Suppressor macrophage (primary cell): ENCODE measurements at regions not wholly inside any gene's neighbourhood (a gene's known extent, or its start where the extent isn't known, plus 50 kb on each side); places are given as distances from the start of the nearest gene placed in this dataset.
A peak's percentile ranks its signal among the peaks of the same experiment; 100 is the strongest.

Experiments
- DNase-seq, 4 experiments: peaks; one replicate each; pipeline ENCODE4 v3.0.0-alpha.2; 2020 to 2022

DNA sequence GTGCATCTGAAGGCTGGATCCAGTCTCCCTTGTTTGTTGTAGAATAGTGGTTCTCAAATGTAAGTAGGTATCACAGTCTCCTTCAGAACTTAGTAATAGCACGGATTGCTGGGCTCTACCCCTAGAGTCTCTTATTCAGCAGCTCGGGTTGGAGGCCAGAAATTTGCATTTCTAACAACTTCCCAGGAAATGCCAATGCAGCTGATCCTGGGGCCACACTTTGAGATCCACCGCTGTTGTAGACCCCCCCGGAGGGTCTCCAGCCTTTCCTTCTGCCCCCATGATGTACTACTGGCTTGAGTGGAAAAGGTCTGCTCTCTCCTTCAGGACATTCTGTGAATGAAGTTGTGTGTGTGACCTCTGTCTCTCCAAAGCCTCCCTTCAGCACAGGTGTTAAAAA, 153.8 kb upstream of the CTNNB1 start:
- no peak for DNase-seq

DNA sequence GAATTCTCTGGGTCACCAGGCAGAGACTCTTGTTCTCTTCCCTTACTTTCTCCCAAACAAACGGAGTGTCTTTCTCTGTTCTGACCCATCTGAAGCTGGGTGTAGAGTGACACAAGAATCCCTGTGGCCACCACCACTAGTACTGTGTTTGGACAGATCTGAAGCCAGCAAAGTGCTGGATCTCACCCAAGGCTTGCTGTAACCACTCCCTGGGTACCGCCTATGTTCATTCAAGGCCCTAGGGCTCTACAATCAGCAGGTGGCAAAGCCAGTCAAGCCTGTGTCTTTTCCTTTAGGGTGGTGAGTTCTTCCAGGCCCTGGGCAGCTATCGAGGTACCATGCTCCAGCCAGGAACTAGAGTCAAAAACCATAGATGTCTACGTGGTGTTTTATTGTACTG, 149.2 kb upstream of the CTNNB1 start:
- DNase-seq = no peak

DNA sequence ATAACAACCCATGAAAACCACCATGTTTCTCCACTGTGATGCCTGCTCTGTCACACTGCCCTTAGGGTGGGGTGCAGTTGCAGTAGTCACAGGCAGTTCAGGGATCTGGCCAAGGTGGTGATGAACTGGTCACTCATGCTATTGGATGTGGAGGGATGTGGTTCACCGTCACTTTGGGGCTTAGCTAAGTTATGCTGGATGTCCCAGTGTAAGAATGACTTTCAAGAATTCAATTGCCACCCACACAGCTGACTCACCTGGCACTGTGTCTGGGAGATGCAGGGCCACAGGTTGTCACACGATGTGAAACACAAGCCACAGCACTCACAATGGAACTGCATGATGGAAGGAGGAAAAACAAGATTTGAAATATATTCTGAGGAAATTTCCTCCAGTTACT, 146.1 kb upstream of the CTNNB1 start:
- DNase-seq = no peak

DNA sequence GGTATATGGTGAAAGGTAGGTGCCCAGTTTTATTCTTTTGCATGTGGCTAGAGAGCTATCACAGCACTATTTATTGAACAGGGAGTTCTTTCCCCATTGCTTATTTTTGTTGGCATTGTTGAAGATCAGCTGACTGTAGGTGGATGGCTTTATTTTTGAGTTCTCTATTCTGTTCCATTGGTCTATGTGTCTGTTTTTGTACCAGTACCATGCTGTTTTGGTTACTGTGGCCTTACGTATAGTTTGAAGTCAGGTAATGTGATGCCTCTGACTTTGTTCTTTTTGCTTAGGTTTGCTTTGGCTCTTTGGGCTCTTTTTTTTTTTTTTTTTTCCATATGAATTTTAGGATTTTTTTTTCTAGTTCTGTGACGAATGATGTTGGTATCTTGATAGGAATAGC, 139.2 kb upstream of the CTNNB1 start:
- no peak for DNase-seq

DNA sequence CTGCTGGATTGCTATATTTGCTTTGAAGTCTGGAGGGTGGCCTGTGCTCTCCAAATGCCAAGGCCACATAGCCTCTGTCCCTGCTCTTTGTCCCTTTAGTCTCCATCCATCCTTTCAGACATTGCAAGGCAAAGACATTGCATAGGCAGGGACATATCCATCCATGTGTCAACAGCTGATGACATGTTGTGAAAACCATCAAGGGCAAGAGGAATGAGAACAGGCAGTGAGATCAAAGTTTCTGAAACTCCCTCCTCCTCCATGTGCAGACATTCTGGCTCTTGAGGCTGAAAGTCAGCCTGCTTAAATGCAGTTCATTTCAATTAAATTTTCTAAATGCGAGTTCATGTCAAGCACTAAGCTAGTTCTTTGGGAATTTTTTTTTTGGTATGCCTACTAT, 135.2 kb upstream of the CTNNB1 start:
- no peak for DNase-seq

DNA sequence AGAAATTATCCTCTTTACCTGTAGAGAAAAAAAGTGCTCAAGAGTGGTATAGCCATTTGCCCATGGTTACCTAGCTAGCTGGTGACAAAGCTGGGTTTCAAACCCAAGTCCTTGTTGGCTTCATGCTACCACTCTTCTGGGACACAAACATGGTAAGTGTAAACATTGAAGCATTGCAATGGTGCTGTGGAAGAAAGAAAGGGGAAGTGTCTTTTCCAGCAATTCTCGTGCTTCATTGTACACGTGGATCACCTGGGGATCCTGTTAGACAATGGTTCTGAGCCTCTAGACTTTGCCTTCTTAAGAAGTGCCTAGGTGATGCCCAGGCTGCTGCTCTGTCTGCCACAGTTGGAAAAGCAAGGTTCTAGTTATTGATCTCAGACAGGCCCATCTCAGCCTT, 134.8 kb upstream of the CTNNB1 start:
- DNase-seq = no peak

DNA sequence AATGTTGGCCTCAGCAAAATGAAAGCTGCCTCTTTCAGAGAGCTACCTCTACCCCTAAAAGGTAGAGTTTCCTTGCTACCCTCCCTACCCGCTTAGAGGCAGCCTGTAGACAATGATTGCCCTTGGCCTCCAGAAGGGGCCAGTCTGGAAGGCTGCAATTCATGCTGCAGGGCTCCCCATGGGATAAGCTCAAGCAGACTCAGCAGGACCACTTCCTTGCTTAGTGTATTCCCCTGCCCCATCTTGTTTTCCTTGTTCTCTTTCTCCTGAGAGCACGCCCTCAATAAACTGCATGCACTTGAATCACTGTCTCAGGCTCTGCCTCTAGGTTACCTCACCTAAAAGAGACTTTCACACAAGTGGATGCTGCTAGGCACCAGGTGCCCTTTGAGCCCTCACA, 134.0 kb upstream of the CTNNB1 start:
- DNase-seq = no peak

DNA sequence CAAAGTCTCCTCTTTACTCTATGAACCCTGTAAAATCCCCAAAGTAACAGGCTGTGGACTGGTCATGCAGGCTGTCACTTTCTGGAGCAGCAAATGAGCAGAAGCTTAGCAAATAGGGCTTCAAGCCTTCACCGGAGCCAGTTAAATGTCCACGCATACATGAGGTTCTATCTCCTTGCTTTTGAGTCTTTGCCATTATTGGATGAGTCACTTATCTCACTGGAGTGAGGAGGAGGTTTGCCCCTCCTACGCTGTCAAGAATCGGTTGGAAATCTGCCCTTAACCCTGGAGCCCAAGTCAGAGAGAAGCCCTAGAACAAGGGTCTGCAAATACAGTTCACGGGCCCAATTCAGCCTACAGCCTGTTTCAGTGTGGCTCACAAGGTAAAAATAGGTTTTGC, 126.1 kb upstream of the CTNNB1 start:
- DNase-seq = no peak

DNA sequence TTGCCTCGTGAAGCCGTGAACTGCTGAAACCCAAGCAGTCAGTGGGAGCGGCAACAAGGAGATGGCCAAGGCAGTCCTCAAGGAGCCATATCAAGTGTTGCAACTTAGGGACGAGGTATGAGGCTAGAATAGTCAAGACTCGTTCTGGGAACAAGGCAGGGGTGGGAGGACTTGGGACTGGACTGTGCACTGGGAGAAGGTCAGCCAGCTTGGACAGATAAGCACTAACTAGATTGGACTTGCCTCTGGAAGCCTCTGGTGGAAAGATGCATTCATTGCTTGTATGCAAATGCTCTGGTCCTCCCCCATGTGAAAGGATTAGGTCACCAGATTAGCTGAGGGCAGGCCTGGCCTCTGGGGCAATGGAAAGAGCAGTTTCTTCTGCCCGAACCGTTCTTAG, 123.3 kb upstream of the CTNNB1 start:
- DNase-seq = peak in 3 of 4 experiments; percentile 6 to 25 (median 13)

DNA sequence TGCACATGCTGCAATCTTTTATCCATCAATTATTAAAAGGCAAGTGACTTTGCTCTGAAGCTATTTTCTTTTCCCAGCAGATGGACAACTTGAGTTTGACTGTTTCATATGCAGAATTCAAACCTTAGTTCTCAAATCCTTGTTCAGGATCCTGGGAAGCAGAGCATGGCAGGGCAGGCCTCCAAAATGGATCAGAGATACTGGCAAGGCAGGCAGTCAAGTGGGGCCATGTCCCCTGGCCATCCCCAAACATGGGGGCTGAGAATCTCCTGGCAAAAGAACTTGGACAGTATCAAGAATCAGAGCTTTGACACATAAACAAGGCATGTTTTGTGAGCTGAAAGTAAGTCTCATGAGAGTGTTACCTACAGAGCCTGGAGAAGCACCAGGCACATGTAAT, 122.9 kb upstream of the CTNNB1 start:
- no peak for DNase-seq

DNA sequence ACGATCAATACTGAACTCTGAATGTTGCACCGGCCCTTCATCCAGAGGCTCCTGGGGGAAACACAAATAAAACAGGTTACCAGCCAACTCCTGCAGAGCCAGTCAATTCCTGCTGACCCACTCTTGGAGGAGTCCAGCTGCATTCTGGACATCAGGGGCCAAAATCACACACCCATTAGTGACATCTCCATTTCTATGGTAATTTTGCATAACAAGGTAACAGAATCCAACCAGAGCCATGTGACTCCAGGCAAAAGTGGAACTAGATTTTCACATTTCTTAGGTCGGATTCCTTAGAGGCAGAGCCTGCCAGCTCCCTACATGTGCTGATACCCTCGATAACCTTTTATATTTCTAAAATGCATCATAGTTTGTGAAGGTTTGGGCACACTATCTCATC, 119.2 kb upstream of the CTNNB1 start:
- no peak for DNase-seq

DNA sequence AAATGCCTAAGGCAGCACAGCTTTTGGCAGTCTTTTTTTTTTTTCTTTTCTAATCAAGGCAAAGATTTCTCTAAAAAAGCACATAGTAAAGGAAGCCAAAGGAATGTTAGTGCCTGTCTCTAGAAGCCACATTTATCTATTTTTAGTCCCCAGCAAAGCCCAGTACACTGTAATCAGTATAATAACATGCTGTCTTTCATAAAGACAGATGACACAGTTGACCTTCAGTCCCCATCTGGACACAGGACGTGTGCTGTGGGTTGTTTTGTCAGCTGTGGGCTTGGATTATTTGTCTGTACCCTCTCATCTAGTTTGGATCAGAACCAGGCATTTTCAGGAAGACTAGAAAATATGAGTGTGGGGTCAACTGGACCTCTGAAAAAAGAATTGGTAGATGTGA, 110.4 kb upstream of the CTNNB1 start:
- no peak for DNase-seq

DNA sequence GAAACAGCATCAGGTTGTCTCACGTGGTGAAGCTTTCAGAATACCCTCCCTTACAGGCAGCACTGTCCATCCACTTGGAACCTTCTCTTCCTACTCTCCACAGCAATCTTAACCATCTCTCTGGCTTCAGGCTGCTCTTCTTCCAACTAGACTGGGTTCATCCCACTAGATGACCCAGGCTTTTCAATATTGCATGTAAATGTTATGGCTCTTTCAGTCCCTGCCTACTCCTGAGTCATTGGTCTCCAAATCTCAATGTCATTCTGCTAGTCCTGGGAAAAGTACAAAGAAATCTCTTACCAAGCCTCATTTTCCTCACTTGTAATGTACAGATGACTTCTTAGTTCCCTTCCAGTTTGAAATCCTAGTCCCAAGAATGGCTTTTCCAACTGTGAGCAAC, 109.7 kb upstream of the CTNNB1 start:
- DNase-seq = no peak

DNA sequence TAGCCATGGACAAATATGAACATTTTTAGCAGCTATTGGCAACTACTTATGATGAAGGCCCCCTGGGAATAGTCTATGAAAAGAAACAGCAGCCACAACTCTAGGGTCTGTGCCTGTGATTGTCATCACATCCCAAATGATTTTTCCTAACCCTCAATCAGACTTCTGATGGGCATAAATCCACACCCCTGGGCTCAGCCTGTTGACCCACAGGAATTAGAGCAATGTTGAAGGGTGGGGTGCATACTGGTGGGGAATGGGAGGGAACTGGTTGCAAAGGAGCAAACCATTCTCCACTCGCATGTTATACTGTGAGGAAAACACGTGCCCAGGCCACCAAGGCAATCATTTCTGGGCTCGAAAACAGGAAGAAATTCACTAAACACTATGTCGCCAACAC, 106.5 kb upstream of the CTNNB1 start:
- DNase-seq = no peak

DNA sequence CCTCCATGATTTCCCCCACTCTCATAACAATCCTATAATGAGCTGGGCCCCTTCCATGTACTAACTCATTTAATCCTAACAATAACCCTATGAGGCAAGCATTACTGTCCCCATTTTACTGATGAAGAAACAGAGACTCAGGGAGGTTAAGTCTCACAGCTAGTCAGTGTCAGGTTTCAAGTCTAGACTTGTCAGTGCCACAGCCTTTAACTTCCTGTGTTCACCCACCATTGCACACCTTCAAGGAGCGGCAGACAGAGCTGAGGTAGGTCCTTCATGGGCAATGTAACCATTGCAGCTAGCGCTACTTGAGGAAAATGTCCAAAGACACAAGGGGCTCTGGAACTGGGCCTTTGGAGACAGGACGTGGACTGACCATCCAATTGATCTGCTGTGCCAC, 105.8 kb upstream of the CTNNB1 start:
- no peak for DNase-seq

DNA sequence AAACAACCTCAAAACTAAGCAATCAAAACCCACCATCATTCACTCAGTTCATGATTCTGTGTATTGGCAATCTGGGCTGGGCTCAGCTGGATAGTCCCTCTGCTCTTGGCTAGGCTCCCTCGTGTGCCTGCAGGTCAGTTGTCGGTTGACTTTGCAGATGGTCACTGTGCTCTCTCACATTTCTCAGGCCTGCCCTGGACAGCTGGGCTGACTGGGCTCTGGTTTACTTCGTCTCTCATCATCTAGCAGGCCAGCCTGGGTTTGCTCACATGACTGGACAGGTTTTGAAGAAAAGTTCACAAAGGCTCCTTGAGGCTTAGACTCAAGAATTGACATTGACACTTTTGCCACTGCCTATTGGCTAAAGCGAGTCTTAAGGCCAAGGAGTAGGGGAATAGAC, 105.0 kb upstream of the CTNNB1 start:
- no peak for DNase-seq

DNA sequence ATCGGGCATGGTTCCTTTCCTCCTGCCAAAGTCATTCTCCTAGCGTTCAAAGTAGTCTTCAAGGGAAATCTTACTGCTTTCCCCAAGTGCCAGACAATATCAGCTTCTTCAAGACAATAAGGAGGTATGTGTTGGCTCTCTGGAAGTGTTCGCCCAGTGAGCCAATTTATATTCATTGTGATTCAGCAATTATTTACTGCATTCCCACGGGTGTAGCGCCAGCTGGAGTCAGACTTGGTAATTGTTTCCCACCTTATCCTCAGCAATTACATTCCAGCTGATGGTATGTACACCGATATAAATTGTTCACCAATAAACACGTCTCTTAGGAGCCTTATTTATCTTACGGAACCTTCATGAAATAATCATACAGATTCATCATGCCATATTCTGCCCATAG, 103.6 kb upstream of the CTNNB1 start:
- no peak for DNase-seq

DNA sequence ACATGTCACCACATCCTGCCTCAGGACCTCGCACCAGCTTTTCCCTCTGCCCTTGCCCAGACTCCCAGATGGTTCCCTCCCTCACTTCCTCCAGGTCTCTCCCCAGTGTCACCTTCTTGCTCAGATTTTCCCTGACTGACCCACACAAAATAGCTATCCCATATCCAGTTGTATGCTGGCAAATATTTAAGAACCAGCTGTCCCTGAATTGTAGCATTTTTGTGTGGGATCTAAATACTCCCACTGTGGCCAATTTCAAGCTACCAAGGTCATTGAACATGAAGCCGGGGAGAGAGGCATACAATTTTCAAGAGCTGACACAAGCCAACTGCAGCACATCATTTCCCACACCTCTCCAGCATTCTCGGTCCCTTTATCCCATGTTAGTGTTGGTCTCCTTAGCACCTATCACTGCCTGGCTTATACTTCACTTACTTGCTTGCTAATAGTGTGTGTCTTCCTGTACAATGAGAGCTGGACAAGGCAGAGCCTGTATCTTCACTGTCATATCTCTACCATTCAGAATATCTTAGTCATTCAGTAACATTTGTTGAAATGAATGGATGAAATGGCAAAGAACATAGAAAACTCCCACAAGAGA, 101.3 kb upstream of the CTNNB1 start:
- no peak for DNase-seq

DNA sequence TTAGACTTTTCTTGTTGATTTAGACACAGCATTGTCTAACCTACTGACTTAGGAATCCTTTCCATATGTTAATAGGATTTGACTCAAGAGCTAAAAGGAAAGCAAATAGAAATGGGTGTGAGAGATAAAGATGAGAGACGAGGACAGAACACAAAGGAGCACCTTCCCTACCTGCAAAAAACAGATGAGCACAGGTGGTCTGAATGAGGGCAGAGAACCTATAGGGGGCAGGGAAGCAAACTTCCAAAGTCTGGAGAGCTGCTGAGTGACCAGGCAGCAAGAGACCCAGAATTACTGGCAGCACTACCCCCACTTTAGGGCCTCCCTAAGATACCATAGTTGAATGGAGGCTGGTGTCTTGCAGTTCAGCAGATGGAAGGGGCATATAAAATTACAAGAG, 98.1 kb upstream of the CTNNB1 start:
- no peak for DNase-seq

DNA sequence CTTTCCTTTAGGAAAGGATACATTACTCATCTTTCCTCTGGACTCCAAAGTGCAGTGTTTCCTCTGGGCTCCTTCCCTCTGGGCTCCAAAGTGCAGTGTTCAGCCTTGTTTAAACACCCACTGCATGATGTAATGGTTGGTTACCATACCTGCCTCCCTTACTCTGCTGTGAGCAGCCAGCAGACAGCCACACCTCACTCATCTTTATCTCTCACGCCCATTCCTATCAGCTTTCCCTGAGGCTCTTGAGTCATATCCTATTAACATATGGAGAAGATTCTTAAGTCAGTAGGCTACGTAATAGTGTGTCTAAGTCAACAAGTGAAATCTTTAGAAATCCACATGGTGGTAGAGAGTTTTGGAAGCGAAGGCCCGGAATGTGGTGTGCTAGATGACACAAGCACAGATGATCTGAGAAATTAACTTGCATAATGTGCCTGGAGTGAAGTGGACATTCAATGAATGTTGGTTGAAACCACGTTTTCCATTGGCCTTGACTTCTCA, 97.2 kb upstream of the CTNNB1 start:
- no peak for DNase-seq

DNA sequence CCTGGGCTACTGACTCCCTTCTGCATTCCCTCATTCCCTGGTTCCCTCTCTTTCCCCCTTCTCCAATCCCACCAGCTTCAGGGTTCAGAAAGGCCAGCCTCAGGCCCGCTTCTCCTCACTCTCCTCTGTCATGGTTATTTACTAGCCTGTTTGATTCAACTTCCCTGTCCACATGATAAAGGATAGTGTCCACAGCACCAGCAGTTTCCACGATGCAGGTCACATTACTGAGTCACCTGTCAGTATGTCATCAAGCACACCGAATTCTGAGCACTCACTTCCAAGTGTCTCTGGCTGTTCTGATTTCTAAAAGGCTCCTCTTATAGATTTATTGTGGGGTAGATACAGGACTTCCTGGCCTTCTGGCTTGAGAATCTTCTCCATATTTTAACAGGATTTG, 96.6 kb upstream of the CTNNB1 start:
- peak in 1 of 4 experiments; percentile 16 for DNase-seq

DNA sequence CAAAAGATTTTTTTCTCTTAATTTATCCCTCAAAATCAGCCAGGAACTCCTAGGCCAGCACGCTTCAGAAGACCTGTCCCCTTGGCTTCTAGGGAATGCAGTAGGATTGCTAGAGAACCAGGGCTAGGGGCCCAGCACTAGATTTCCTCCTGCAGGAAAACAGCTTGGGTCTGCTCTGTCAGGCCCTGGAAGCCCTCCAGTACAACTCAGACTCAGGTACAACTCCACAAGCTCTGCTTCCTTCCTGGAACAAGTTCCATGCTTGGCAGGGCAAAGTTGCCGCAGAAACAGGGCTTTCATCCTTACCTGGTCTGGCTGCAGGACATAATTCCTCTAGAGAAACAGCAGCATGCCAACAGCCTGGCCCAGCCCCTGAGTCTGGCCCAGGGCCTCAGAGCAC, 96.1 kb upstream of the CTNNB1 start:
- no peak for DNase-seq

DNA sequence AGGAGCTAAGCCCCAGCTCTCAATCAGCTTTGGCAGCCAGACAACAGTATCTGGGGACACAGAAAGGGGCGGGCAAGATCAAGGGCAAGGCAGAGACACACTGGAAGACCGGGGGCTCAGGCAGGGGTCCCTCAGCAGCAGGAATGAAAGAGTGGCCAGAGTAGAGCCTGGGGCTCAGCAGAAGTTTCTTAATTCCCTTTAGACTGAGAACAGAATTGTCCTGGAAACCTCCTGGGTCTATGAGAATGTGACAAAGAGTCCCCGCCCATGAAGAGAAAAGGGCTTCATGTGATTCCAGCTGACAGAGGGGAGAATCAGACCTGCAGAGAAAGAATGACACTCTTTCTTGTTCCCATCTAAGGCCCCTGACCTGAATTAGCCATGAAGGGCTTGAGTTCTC, 95.2 kb upstream of the CTNNB1 start:
- no peak for DNase-seq

DNA sequence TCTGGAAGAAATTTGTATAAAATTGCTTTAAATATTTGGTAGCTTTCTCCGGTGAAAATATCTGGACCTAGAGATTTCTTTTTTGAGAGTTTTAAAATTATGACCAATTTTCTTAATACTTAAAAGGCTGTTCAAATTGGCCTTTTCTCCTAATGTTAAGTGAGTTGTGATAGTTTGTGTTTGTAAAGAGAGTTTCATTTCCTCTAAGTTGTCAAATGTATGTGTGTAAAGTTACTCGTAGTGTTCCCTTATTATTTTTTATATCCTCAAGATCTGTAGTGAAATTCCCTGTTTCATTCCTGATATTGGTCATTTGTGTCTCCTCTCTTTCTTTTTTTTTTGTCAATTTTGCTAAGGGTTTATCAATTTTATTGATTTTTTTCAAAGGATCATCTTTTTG, 92.6 kb upstream of the CTNNB1 start:
- DNase-seq = peak in 2 of 4 experiments; percentile 19 to 50

DNA sequence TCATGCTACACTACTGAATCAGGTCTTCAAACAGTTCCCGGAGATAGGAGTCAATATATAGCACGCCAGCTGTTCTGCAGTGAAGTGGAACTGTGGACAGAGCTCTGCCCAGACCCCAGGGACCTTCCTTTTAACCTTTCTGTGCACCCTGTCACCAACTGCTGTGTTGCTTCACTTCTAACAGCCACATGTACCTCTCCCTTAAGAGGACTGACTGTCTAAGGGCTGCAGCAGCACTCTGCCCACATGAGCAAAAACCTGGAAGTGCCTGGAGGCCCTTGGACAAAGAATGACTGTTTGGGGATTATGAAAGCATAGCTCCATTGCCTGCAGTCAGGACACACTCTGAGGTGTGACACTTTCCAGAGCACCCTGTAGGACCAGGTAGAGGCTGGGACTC, 88.3 kb upstream of the CTNNB1 start:
- DNase-seq = peak; percentile 64 to 70 (median 67)

DNA sequence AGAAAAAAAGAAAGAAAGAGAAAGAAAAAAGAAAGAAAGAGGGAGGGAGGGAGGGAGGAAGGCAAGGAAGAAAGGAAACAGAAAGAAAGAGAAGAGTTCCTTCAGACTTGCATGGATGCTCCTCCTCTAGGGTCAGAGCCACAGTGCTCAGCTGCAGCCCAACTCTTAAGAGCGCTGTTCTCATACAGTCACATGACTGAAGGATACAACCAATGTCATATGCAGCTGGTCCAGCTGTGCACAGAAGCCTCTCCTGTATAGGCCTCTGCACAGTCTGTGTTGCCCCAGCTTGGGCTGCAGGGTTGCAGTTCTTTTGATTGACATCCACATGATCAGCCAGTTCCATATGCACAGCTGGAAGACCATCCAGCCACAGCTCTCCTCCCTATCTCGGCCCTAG, 86.8 kb upstream of the CTNNB1 start:
- DNase-seq = no peak
